ENCODE measurements at regions not wholly inside any gene's neighbourhood (a gene's known extent, or its start where the extent isn't known, plus 50 kb on each side); places are given as distances from the start of the nearest gene placed in this dataset.

GRCh38 chr1:198472997-198473396, 67.5 kb downstream of the ATP6V1G3 start:
- ChIA-PET CTCF (no interaction called here), POLR2A (no interaction called here)
- Mint-ChIP-seq H3K9me3 (peaks cover 9% of the 10 kb centered on the region), H3K27ac (no peak overlapping the region), H3K4me3 (no peak overlapping the region), H3K36me3 (ENCODE audit: low read depth) (no peaks in the 10 kb centered on the region), H3K27me3 (no peaks in the 10 kb centered on the region), H3K4me1 (ENCODE audit: low read depth) (no peaks in the 10 kb centered on the region)
- H3K4me3 ChIP-seq (ENCODE audit: low read length) = no peak overlapping the region
- no peaks in the 10 kb centered on the region for H3K9me3 ChIP-seq (ENCODE audit: control insufficient read depth in 1 of 2, insufficient read depth in 1 of 2, low read length in 2 of 2)
- no peaks in the 10 kb centered on the region for H3K4me1 ChIP-seq (ENCODE audit: insufficient read depth, low read length)
- H3K36me3 ChIP-seq (ENCODE audit: insufficient read depth, low read length) = no peaks in the 10 kb centered on the region
- TF ChIP-seq CTCF (IDR thresholded peaks at IDR 0.05) = no peak
- ATAC-seq (ENCODE audit: poor library complexity) = no peak
- H3K27ac ChIP-seq (ENCODE audit: low read depth in 1 of 2, low read length in 2 of 2) = no peak overlapping the region
- intact Hi-C loops (cut with DNase I, micrococcal nuclease) = no loop called here
- H3K27me3 ChIP-seq (ENCODE audit: control insufficient read depth in 1 of 2, insufficient read depth in 2 of 2, low read length in 2 of 2) = no peaks in the 10 kb centered on the region
- no peak for DNase-seq

GRCh38 chr1:198472119-198472518, 68.4 kb downstream of the ATP6V1G3 start:
- no peaks in the 10 kb centered on the region for H3K36me3 ChIP-seq (ENCODE audit: insufficient read depth, low read length)
- no peaks in the 10 kb centered on the region for H3K27me3 ChIP-seq (ENCODE audit: control insufficient read depth in 1 of 2, insufficient read depth in 2 of 2, low read length in 2 of 2)
- no peak overlapping the region for H3K4me3 ChIP-seq (ENCODE audit: low read length)
- Mint-ChIP-seq H3K4me1 (ENCODE audit: low read depth) (no peaks in the 10 kb centered on the region), H3K27me3 (no peaks in the 10 kb centered on the region), H3K36me3 (ENCODE audit: low read depth) (no peaks in the 10 kb centered on the region), H3K4me3 (no peak overlapping the region), H3K27ac (no peak overlapping the region), H3K9me3 (peaks cover 9% of the 10 kb centered on the region)
- CTCF ChIA-PET = no interaction called here
- no peaks in the 10 kb centered on the region for H3K4me1 ChIP-seq (ENCODE audit: insufficient read depth, low read length)
- DNase-seq = no peak
- intact Hi-C loops (cut with DNase I, micrococcal nuclease) = no loop called here
- no peak for TF ChIP-seq CTCF (IDR thresholded peaks at IDR 0.05)
- POLR2A ChIA-PET = interaction anchor here (1.2 kb wide), 1 partner anchor 463 kb away, joined by 3 read pairs; no protein-coding TSS in a partner anchor
- ATAC-seq (ENCODE audit: poor library complexity) = no peak
- H3K9me3 ChIP-seq (ENCODE audit: control insufficient read depth in 1 of 2, insufficient read depth in 1 of 2, low read length in 2 of 2) = no peaks in the 10 kb centered on the region
- H3K27ac ChIP-seq (ENCODE audit: low read depth in 1 of 2, low read length in 2 of 2) = no peak overlapping the region

- H3K4me3 ChIP-seq (ENCODE audit: low read length) = no peak overlapping the region
- no peaks in the 10 kb centered on the region for H3K4me1 ChIP-seq (ENCODE audit: insufficient read depth, low read length)
- no peaks in the 10 kb centered on the region for H3K36me3 ChIP-seq (ENCODE audit: insufficient read depth, low read length)
- no peaks in the 10 kb centered on the region for H3K4me1 Mint-ChIP-seq (ENCODE audit: low read depth)
- H3K9me3 ChIP-seq (ENCODE audit: control insufficient read depth in 1 of 2, insufficient read depth in 1 of 2, low read length in 2 of 2) = no peaks in the 10 kb centered on the region
- intact Hi-C loops (cut with DNase I, micrococcal nuclease) = loop anchor here (5.0 to 10.0 kb wide), 5 partner anchors 219 to 1143 kb away; no protein-coding TSS in a partner anchor
- H3K9me3 Mint-ChIP-seq = no peaks in the 10 kb centered on the region
- no peak overlapping the region for H3K4me3 Mint-ChIP-seq
- no peaks in the 10 kb centered on the region for H3K27me3 Mint-ChIP-seq
- DNase-seq (no peak), ATAC-seq (ENCODE audit: poor library complexity) (no peak)
- no peak overlapping the region for H3K27ac Mint-ChIP-seq
- no peak for TF ChIP-seq CTCF (IDR thresholded peaks at IDR 0.05)
- POLR2A ChIA-PET = no interaction called here
- no peaks in the 10 kb centered on the region for H3K27me3 ChIP-seq (ENCODE audit: control insufficient read depth in 1 of 2, insufficient read depth in 2 of 2, low read length in 2 of 2)
- no peak overlapping the region for H3K27ac ChIP-seq (ENCODE audit: low read depth in 1 of 2, low read length in 2 of 2)
- CTCF ChIA-PET = no interaction called here
- no peaks in the 10 kb centered on the region for H3K36me3 Mint-ChIP-seq (ENCODE audit: low read depth)
Measured at GRCh38 chr1:198467907-198468306, 72.6 kb downstream of the ATP6V1G3 start.
